Hematopoietic multipotent progenitor cell treated with erythropoietin and hydrocortisone succinate and interleukin-3 and kit ligand, for 6 days (in vitro differentiated cells): ENCODE measurements at regions not wholly inside any gene's neighbourhood (a gene's known extent, or its start where the extent isn't known, plus 50 kb on each side); places are given as distances from the start of the nearest gene placed in this dataset.

Experiments
- DNase-seq: peaks from one replicate; pipeline ENCODE4 v3.0.0-alpha.2; 2015

GRCh38 chr5:57581222-57581621 lies 98.6 kb upstream of the ACTBL2 start:
- no peak for DNase-seq

GRCh38 chr5:57577432-57578175 lies 95.0 kb upstream of the ACTBL2 start:
- DNase-seq = no peak

GRCh38 chr5:57576317-57576716 lies 93.7 kb upstream of the ACTBL2 start:
- no peak for DNase-seq

GRCh38 chr5:57575839-57576238 lies 93.2 kb upstream of the ACTBL2 start:
- DNase-seq = no peak

- DNase-seq = no peak
These were observed 89.8 kb upstream of the ACTBL2 start for GRCh38 chr5:57572461-57572860.

GRCh38 chr5:57569601-57570000 lies 87.0 kb upstream of the ACTBL2 start:
- DNase-seq = no peak

- DNase-seq = no peak
These were observed 85.5 kb upstream of the ACTBL2 start for GRCh38 chr5:57568136-57568535.

- DNase-seq = no peak
These were observed 84.3 kb upstream of the ACTBL2 start for GRCh38 chr5:57566914-57567313.

GRCh38 chr5:57561231-57561842 lies 78.7 kb upstream of the ACTBL2 start:
- no peak for DNase-seq

GRCh38 chr5:57559110-57559635 lies 76.6 kb upstream of the ACTBL2 start:
- no peak for DNase-seq

- DNase-seq = no peak
These were observed 69.4 kb upstream of the ACTBL2 start for GRCh38 chr5:57552033-57552432.

GRCh38 chr5:57551251-57551650 lies 68.6 kb upstream of the ACTBL2 start:
- no peak for DNase-seq

- DNase-seq = no peak
These were observed 67.5 kb upstream of the ACTBL2 start for GRCh38 chr5:57550132-57550531.

- DNase-seq = no peak
These were observed 67.0 kb upstream of the ACTBL2 start for GRCh38 chr5:57549566-57549965.

GRCh38 chr5:57540823-57541222 lies 58.2 kb upstream of the ACTBL2 start:
- DNase-seq = no peak

- no peak for DNase-seq
These were observed 56.7 kb upstream of the ACTBL2 start for GRCh38 chr5:57539281-57539701.

- no peak for DNase-seq
These were observed 55.8 kb upstream of the ACTBL2 start for GRCh38 chr5:57538341-57538955.

- DNase-seq = no peak
These were observed 55.2 kb upstream of the ACTBL2 start for GRCh38 chr5:57537811-57538210.

GRCh38 chr5:57532513-57533497 lies 50.2 kb upstream of the ACTBL2 start:
- DNase-seq = no peak
